H9 (cell line): ENCODE measurements at regions not wholly inside any gene's neighbourhood (a gene's known extent, or its start where the extent isn't known, plus 50 kb on each side); places are given as distances from the start of the nearest gene placed in this dataset.

ENCODE experiments used
- DNase-seq: peaks from one replicate; pipeline ENCODE4 v3.0.0-alpha.2; 2017
- H2AFZ ChIP-seq: one replicate; pipeline ENCODE4 v1.6.1; 2013; ENCODE audit warnings: mild to moderate bottlenecking, low read length, control low read depth, moderate library complexity
- H2AK5ac ChIP-seq: 2 replicates; pipeline ENCODE4 v1.6.1; 2013; ENCODE audit warnings: low read length, control low read depth, mixed read lengths; ENCODE audit not compliant: insufficient read length
- H2BK120ac ChIP-seq: one replicate; pipeline ENCODE4 v1.6.1; 2013; ENCODE audit warnings: low read depth, mild to moderate bottlenecking, low read length, control low read depth, inconsistent platforms; ENCODE audit not compliant: poor library complexity, severe bottlenecking
- H2BK12ac ChIP-seq: 2 replicates; pipeline ENCODE4 v1.6.1; 2013; ENCODE audit warnings: low read length, control low read depth, mixed read lengths, low read depth; ENCODE audit not compliant: insufficient read length
- H2BK15ac ChIP-seq: 2 replicates; pipeline ENCODE4 v1.6.1; 2013; ENCODE audit warnings: low read depth, low read length, control low read depth
- H2BK20ac ChIP-seq: one replicate; pipeline ENCODE4 v1.6.1; 2013; ENCODE audit warnings: low read depth, mild to moderate bottlenecking, low read length, control low read depth, inconsistent platforms; ENCODE audit not compliant: poor library complexity, severe bottlenecking
- H2BK5ac ChIP-seq: 2 replicates; pipeline ENCODE4 v1.6.1; 2013; ENCODE audit warnings: low read length, control low read depth, mixed read lengths; ENCODE audit not compliant: insufficient read length
- H3K14ac ChIP-seq: 2 replicates; pipeline ENCODE4 v1.6.1; 2013; ENCODE audit warnings: low read length, control low read depth; ENCODE audit not compliant: insufficient read depth
- H3K18ac ChIP-seq: 2 replicates; pipeline ENCODE4 v1.6.1; 2013; ENCODE audit warnings: low read depth, mild to moderate bottlenecking, mixed read lengths, low read length, control low read depth; ENCODE audit not compliant: insufficient read length
- H3K23ac ChIP-seq: 2 replicates; pipeline ENCODE4 v1.6.1; 2013; ENCODE audit warnings: low read length, control low read depth, mixed read lengths, low read depth; ENCODE audit not compliant: insufficient read length
- H3K23me2 ChIP-seq: 2 replicates; pipeline ENCODE4 v1.6.1; 2013; ENCODE audit warnings: low read depth, mild to moderate bottlenecking, mixed read lengths, low read length, control low read depth; ENCODE audit not compliant: insufficient read length, poor library complexity, severe bottlenecking
- H3K27ac ChIP-seq: 2 replicates; pipeline ENCODE4 v1.5.1; 2013; ENCODE audit warnings: low read length, control low read depth, mixed read lengths, low read depth; ENCODE audit not compliant: insufficient read length
- H3K27me3 ChIP-seq: 2 replicates; pipeline ENCODE4 v1.6.1; 2013; ENCODE audit warnings: low read length, control low read depth, inconsistent platforms; ENCODE audit not compliant: insufficient read depth
- H3K4ac ChIP-seq: 2 replicates; pipeline ENCODE4 v1.6.1; 2013; ENCODE audit warnings: low read depth, mild to moderate bottlenecking, control low read depth, inconsistent platforms, low read length, moderate library complexity
- H3K4me1 ChIP-seq: 2 replicates; pipeline ENCODE4 v1.6.1; 2013; ENCODE audit warnings: low read length, control low read depth, inconsistent platforms; ENCODE audit not compliant: insufficient read depth
- H3K4me2 ChIP-seq: 2 replicates; pipeline ENCODE4 v1.6.1; 2013; ENCODE audit warnings: low read length, control low read depth, mixed read lengths; ENCODE audit not compliant: insufficient read length, insufficient read depth
- H3K56ac ChIP-seq: 2 replicates; pipeline ENCODE4 v1.6.1; 2013; ENCODE audit warnings: low read depth, mild to moderate bottlenecking, mixed read lengths, low read length, control low read depth; ENCODE audit not compliant: insufficient read length
- H3K79me1 ChIP-seq: 2 replicates; pipeline ENCODE4 v1.6.1; 2013; ENCODE audit warnings: low read depth, mild to moderate bottlenecking, moderate library complexity, low read length, control low read depth, inconsistent platforms; ENCODE audit not compliant: insufficient read depth, poor library complexity, severe bottlenecking
- H3K79me2 ChIP-seq: 2 replicates; pipeline ENCODE4 v1.6.1; 2013; ENCODE audit warnings: low read length, control low read depth, inconsistent platforms; ENCODE audit not compliant: insufficient read depth
- H3K9ac ChIP-seq: 2 replicates; pipeline ENCODE4 v1.6.1; 2013; ENCODE audit warnings: low read length, control low read depth, mixed read lengths; ENCODE audit not compliant: insufficient read length; ENCODE audit errors: extremely low read depth
- H3K9me3 ChIP-seq: one replicate; pipeline ENCODE4 v1.6.1; 2013; ENCODE audit warnings: low read depth, low read length, inconsistent platforms; ENCODE audit not compliant: control insufficient read depth
- H3T11ph ChIP-seq: one replicate; pipeline ENCODE4 v1.6.1; 2013; ENCODE audit warnings: mild to moderate bottlenecking, low read length, control low read depth, inconsistent platforms
- H4K20me1 ChIP-seq: one replicate; pipeline ENCODE4 v1.6.1; 2013; ENCODE audit not compliant: control insufficient read depth, insufficient read length, insufficient read depth
- H4K5ac ChIP-seq: 2 replicates; pipeline ENCODE4 v1.6.1; 2013; ENCODE audit warnings: low read depth, mild to moderate bottlenecking, mixed read lengths, low read length, control low read depth; ENCODE audit not compliant: insufficient read length
- H4K8ac ChIP-seq: replicated peaks from 2 replicates; pipeline ENCODE4 v1.6.1; 2013; ENCODE audit warnings: low read length, control low read depth, mixed read lengths, low read depth; ENCODE audit not compliant: insufficient read length
- H4K91ac ChIP-seq: 2 replicates; pipeline ENCODE4 v1.6.1; 2013; ENCODE audit warnings: low read depth, mild to moderate bottlenecking, moderate library complexity, mixed read lengths, low read length, control low read depth; ENCODE audit not compliant: insufficient read length
- H3K27ac Mint-ChIP-seq, 3 experiments: 2 replicates in 2 of 3; 3 replicates in 1 of 3; pipeline ENCODE4 v1.8.0; 2020 to 2021; ENCODE audit warnings: mixed read lengths in 3 of 3, mild to moderate bottlenecking in 1 of 3, moderate library complexity in 1 of 3
- H3K27me3 Mint-ChIP-seq: 2 replicates; pipeline ENCODE4 v1.8.0; 2021; ENCODE audit warnings: low read depth, mild to moderate bottlenecking, moderate library complexity, mixed read lengths
- H3K36me3 Mint-ChIP-seq, 3 experiments: 2 replicates in 2 of 3; 3 replicates in 1 of 3; pipeline ENCODE4 v1.8.0; 2020 to 2021; ENCODE audit warnings: low read depth in 3 of 3, mixed read lengths in 3 of 3; ENCODE audit not compliant: insufficient read depth in 1 of 3
- H3K4me1 Mint-ChIP-seq, 2 experiments: 2 replicates each; pipeline ENCODE4 v1.8.0; 2020; ENCODE audit warnings: mixed read lengths in 2 of 2
- H3K4me3 Mint-ChIP-seq, 2 experiments: 2 replicates in 1 of 2; 3 replicates in 1 of 2; pipeline ENCODE4 v1.8.0; 2020 to 2021; ENCODE audit warnings: mild to moderate bottlenecking in 2 of 2, mixed read lengths in 2 of 2, moderate library complexity in 1 of 2
- H3K9me3 Mint-ChIP-seq, 2 experiments: 2 replicates in 1 of 2; 3 replicates in 1 of 2; pipeline ENCODE4 v1.8.0; 2020; ENCODE audit warnings: mild to moderate bottlenecking in 2 of 2, mixed read lengths in 2 of 2, moderate library complexity in 1 of 2
- CTCF ChIP-seq: fragments of 200-600 bp; sonication (generic); conservative IDR thresholded peaks from 3 replicates; pipeline ENCODE4 v1.8.0; 2021; ENCODE audit warnings: antibody characterized with exemption, mild to moderate bottlenecking
- WGBS: extraction: QIAGEN DNeasy Blood & Tissue Kit; methylation state at CpG from one replicate; pipeline ENCODE4 v1.1.7; 2013; ENCODE audit warnings: missing lambda C conversion rate, low lambda C conversion rate, mixed read lengths; ENCODE audit not compliant: insufficient read length; ENCODE audit errors: extremely low coverage; 5-methylcytosine and 5-hydroxymethylcytosine counted together

DNA sequence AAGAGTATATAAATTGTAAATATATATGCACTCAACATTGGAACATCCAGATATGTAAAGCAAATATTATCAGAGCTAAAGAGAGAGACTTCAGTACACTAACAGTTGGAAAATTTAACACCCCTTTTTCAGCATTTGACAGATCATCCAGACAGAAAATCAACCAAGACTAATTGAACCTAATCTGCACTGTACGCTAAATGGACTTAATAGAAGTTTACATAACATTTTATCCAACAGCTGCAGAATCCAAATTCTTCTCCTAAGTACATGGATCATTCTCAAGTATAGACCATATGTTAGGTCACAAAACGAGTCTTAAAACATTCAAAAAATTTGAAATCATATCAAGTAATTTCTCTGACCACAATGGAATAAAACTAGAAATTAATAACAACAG is 229.1 kb upstream of the CLEC14A start:
- no peak for DNase-seq
- Histone ChIP-seq H2BK20ac (no peak overlapping the region), H3K56ac (no peak overlapping the region), H3K23ac (no peak overlapping the region), H3K4me1 (no peaks in the 10 kb centered on the region), H2AK5ac (no peak overlapping the region), H3K9me3 (no peaks in the 10 kb centered on the region), H4K5ac (no peak overlapping the region), H3K23me2 (no peaks in the 10 kb centered on the region), H3K79me2 (no peaks in the 10 kb centered on the region), H3K27ac (no peak overlapping the region), H3K18ac (no peak overlapping the region), H3K4ac (no peak overlapping the region), H2BK120ac (no peak overlapping the region), H2BK15ac (no peak overlapping the region), H2BK12ac (no peak overlapping the region), H3K9ac (no peak overlapping the region), H4K8ac (no peak overlapping the region), H2BK5ac (no peak overlapping the region), H3K27me3 (no peaks in the 10 kb centered on the region), H3K14ac (no peak overlapping the region), H3K79me1 (no peaks in the 10 kb centered on the region), H3K4me2 (no peak overlapping the region), H4K20me1 (no peaks in the 10 kb centered on the region), H2AFZ (no peak overlapping the region), H4K91ac (no peak overlapping the region), H3T11ph (no peak overlapping the region)
- H3K27me3 Mint-ChIP-seq = no peaks in the 10 kb centered on the region; the same call in 1 of the 2 replicates
- H3K4me3 Mint-ChIP-seq = no peak overlapping the region
- WGBS = no CpG with 5 or more reads among the region's 2 CpGs
- H3K27ac Mint-ChIP-seq = no peak overlapping the region
- H3K36me3 Mint-ChIP-seq = no peaks in the 10 kb centered on the region
- H3K9me3 Mint-ChIP-seq = no peaks in the 10 kb centered on the region; a peak in 1 of 5 replicates
- no peak for TF ChIP-seq CTCF
- H3K4me1 Mint-ChIP-seq = no peaks in the 10 kb centered on the region
